ENCODE measurements at regions not wholly inside any gene's neighbourhood (a gene's known extent, or its start where the extent isn't known, plus 50 kb on each side); places are given as distances from the start of the nearest gene placed in this dataset.

- no peak overlapping the region for H3K4me2 ChIP-seq
- H3K4me1 ChIP-seq (ENCODE audit: insufficient read depth) = no peaks in the 10 kb centered on the region
- no peaks in the 10 kb centered on the region for H4K20me1 ChIP-seq (ENCODE audit: insufficient read depth, poor library complexity, severe bottlenecking)
- H3K9me2 ChIP-seq (replicated peaks; ENCODE audit: insufficient read depth) = no peaks in the 10 kb centered on the region
- no peaks in the 10 kb centered on the region for H3K79me2 ChIP-seq
- no peaks in the 10 kb centered on the region for H3K9me3 ChIP-seq (ENCODE audit: low read depth)
- H3K36me3 ChIP-seq (replicated peaks; ENCODE audit: insufficient read depth, low read depth) = no peaks in the 10 kb centered on the region
- no peak overlapping the region for H3K27ac ChIP-seq
- H2AFZ ChIP-seq = no peak overlapping the region
- no peak for DNase-seq (ENCODE audit: low spot score)
- H3K4me3 ChIP-seq = no peak overlapping the region
- H3K27me3 ChIP-seq = no peaks in the 10 kb centered on the region
- 84% methylated on average over 7 of the region's 7 CpGs for WGBS (ENCODE audit: low lambda C conversion rate, missing lambda C conversion rate)
- TF ChIP-seq CTCF (IDR thresholded peaks at IDR 0.05; ENCODE audit: poor library complexity) = no peak
- TF ChIP-seq EZH2 (IDR thresholded peaks at IDR 0.05; ENCODE audit: borderline replicate concordance) = no peak
- TF ChIP-seq EZH2phosphoT487 (IDR thresholded peaks at IDR 0.05; ENCODE audit: low read depth, severe bottlenecking, unreplicated experiment) = no peak
These were observed 78.8 kb upstream of the CTNNB1 start for GRCh38 chr3:41120460-41120859.

GRCh38 chr3:41125258-41125657 lies 74.0 kb upstream of the CTNNB1 start:
- H4K20me1 ChIP-seq (ENCODE audit: insufficient read depth, poor library complexity, severe bottlenecking) = no peaks in the 10 kb centered on the region
- 94% methylated on average over 2 of the region's 2 CpGs for WGBS (ENCODE audit: low lambda C conversion rate, missing lambda C conversion rate)
- TF ChIP-seq CTCF (IDR thresholded peaks at IDR 0.05; ENCODE audit: poor library complexity) = no peak
- no peak for TF ChIP-seq EZH2 (IDR thresholded peaks at IDR 0.05; ENCODE audit: borderline replicate concordance)
- H3K27me3 ChIP-seq = no peaks in the 10 kb centered on the region
- H3K27ac ChIP-seq = no peak overlapping the region
- H3K36me3 ChIP-seq (replicated peaks; ENCODE audit: insufficient read depth, low read depth) = no peaks in the 10 kb centered on the region
- H3K4me2 ChIP-seq = no peak overlapping the region
- H3K9me2 ChIP-seq (replicated peaks; ENCODE audit: insufficient read depth) = no peaks in the 10 kb centered on the region
- DNase-seq (ENCODE audit: low spot score) = no peak
- H3K4me3 ChIP-seq = no peak overlapping the region
- no peaks in the 10 kb centered on the region for H3K4me1 ChIP-seq (ENCODE audit: insufficient read depth)
- H3K9me3 ChIP-seq (ENCODE audit: low read depth) = peaks cover 3% of the 10 kb centered on the region
- H3K79me2 ChIP-seq = no peaks in the 10 kb centered on the region
- no peak overlapping the region for H2AFZ ChIP-seq

- no peaks in the 10 kb centered on the region for H3K27me3 ChIP-seq
- WGBS (ENCODE audit: low lambda C conversion rate, missing lambda C conversion rate) = 95% methylated on average over 4 of the region's 4 CpGs
- no peak overlapping the region for H3K4me2 ChIP-seq
- H3K4me3 ChIP-seq = no peak overlapping the region
- H3K27ac ChIP-seq = no peak overlapping the region
- H2AFZ ChIP-seq = no peak overlapping the region
- DNase-seq (ENCODE audit: low spot score) = no peak
- H3K79me2 ChIP-seq = no peaks in the 10 kb centered on the region
- no peaks in the 10 kb centered on the region for H3K36me3 ChIP-seq (replicated peaks; ENCODE audit: insufficient read depth, low read depth)
- no peaks in the 10 kb centered on the region for H3K9me2 ChIP-seq (replicated peaks; ENCODE audit: insufficient read depth)
- TF ChIP-seq EZH2 (IDR thresholded peaks at IDR 0.05; ENCODE audit: borderline replicate concordance) = no peak
- no peak for TF ChIP-seq EZH2phosphoT487 (IDR thresholded peaks at IDR 0.05; ENCODE audit: low read depth, severe bottlenecking, unreplicated experiment)
- no peak for TF ChIP-seq CTCF (IDR thresholded peaks at IDR 0.05; ENCODE audit: poor library complexity)
- no peaks in the 10 kb centered on the region for H4K20me1 ChIP-seq (ENCODE audit: insufficient read depth, poor library complexity, severe bottlenecking)
- H3K9me3 ChIP-seq (ENCODE audit: low read depth) = peaks cover 3% of the 10 kb centered on the region
- H3K4me1 ChIP-seq (ENCODE audit: insufficient read depth) = no peaks in the 10 kb centered on the region
These were observed 72.8 kb upstream of the CTNNB1 start for GRCh38 chr3:41126472-41126871.

- 100% methylated on average over 1 of the region's 1 CpG for WGBS (ENCODE audit: low lambda C conversion rate, missing lambda C conversion rate)
- Histone ChIP-seq H3K4me3 (no peak overlapping the region), H2AFZ (no peak overlapping the region), H3K4me1 (ENCODE audit: insufficient read depth) (no peaks in the 10 kb centered on the region), H3K36me3 (replicated peaks; ENCODE audit: insufficient read depth, low read depth) (no peaks in the 10 kb centered on the region), H3K9me2 (replicated peaks; ENCODE audit: insufficient read depth) (no peaks in the 10 kb centered on the region), H3K79me2 (no peaks in the 10 kb centered on the region), H4K20me1 (ENCODE audit: insufficient read depth, poor library complexity, severe bottlenecking) (no peaks in the 10 kb centered on the region), H3K9me3 (ENCODE audit: low read depth) (peaks cover 3% of the 10 kb centered on the region), H3K27ac (no peak overlapping the region), H3K27me3 (no peaks in the 10 kb centered on the region), H3K4me2 (no peak overlapping the region)
- no peak for DNase-seq (ENCODE audit: low spot score)
- TF ChIP-seq CTCF (IDR thresholded peaks at IDR 0.05; ENCODE audit: poor library complexity) (no peak), EZH2phosphoT487 (IDR thresholded peaks at IDR 0.05; ENCODE audit: low read depth, severe bottlenecking, unreplicated experiment) (no peak), EZH2 (IDR thresholded peaks at IDR 0.05; ENCODE audit: borderline replicate concordance) (no peak)
These were observed 72.3 kb upstream of the CTNNB1 start for GRCh38 chr3:41126961-41127360.

All from hepatocyte (in vitro differentiated cells).